ENCODE measurements at regions not wholly inside any gene's neighbourhood (a gene's known extent, or its start where the extent isn't known, plus 50 kb on each side); places are given as distances from the start of the nearest gene placed in this dataset.

DNA sequence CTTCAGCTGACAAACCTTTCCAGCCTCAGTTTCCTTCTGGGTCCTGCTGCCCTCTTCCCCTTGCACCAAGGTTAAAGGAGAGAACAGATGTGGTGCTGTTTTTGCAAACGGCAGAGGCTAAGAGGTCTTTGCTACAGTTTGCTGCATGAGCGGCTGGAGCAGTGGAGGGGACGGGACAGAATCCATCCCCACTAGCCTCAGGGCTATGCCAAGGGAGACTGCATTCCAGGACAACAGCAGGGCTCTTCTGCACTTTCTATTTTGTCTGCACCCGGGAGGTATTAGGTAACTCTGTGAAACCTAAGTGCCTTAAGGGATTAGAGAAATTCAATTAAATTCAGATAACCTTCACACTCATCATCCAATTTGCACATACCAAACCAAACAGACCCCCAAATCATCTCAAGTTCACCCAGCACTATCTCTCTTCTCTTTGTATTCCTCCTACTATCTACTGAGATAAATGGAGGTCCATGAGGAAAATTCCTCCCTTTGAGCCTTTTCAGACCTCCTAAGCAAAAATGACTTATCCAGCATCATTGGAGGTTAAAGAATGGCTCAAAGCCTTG lies 103.8 kb upstream of the VRK1 start:
- TF ChIP-seq CTCF (IDR thresholded peaks at IDR 0.05) (no peak), ZFX (IDR thresholded peaks at IDR 0.05; ENCODE audit: borderline replicate concordance) (no peak)

Measured in 22Rv1 (cell line).